ENCODE measurements at regions not wholly inside any gene's neighbourhood (a gene's known extent, or its start where the extent isn't known, plus 50 kb on each side); places are given as distances from the start of the nearest gene placed in this dataset.

DNA sequence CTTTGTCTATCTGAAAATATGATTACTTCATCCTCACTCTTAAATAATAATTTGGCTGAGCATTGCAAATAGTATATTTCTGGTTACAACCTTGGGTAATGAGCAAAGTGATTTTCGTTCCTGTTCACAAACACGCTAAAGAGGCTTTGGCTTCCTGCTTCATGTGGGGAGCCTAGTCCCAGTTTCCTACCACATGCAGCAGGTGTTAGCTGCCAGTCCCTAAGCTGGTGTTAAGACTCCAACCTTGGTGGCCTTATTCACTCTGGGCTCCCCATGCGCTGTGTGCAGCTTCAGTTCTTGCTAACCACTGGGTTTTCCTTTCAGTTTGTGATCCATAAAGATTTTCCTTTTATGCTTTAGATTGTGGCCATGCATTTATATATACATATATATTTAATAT is 56.7 kb upstream of the BARHL2 start:
- Histone ChIP-seq H3K4me3 (ENCODE audit: low read depth in 2 of 2, low read length in 2 of 2) (no peak overlapping the region), H3K27ac (ENCODE audit: low read length) (no peak overlapping the region), H3K36me3 (ENCODE audit: control insufficient read depth, insufficient read depth, low read length) (no peaks in the 10 kb centered on the region), H3K27me3 (ENCODE audit: control insufficient read depth, insufficient read depth, low read length) (no peaks in the 10 kb centered on the region), H3K4me1 (ENCODE audit: control insufficient read depth, insufficient read depth, low read length) (no peaks in the 10 kb centered on the region), H3K9me3 (ENCODE audit: control insufficient read depth, insufficient read depth, low read depth, low read length) (no peaks in the 10 kb centered on the region)
- ChIA-PET POLR2A (no interaction called here), CTCF (no interaction called here)
- DNase-seq (ENCODE audit: low read depth, low spot score) (no peak), ATAC-seq (no peak)
- TF ChIP-seq TCF7L2 (IDR thresholded peaks at IDR 0.05; ENCODE audit: low read depth, low read length) (no peak), SIN3A (IDR thresholded peaks at IDR 0.05; ENCODE audit: borderline replicate concordance, insufficient read depth, low read depth, low read length) (no peak), POLR2AphosphoS5 (IDR thresholded peaks at IDR 0.05; ENCODE audit: low read depth, low read length) (no peak)
- TF ChIP-seq, protein P1, sequence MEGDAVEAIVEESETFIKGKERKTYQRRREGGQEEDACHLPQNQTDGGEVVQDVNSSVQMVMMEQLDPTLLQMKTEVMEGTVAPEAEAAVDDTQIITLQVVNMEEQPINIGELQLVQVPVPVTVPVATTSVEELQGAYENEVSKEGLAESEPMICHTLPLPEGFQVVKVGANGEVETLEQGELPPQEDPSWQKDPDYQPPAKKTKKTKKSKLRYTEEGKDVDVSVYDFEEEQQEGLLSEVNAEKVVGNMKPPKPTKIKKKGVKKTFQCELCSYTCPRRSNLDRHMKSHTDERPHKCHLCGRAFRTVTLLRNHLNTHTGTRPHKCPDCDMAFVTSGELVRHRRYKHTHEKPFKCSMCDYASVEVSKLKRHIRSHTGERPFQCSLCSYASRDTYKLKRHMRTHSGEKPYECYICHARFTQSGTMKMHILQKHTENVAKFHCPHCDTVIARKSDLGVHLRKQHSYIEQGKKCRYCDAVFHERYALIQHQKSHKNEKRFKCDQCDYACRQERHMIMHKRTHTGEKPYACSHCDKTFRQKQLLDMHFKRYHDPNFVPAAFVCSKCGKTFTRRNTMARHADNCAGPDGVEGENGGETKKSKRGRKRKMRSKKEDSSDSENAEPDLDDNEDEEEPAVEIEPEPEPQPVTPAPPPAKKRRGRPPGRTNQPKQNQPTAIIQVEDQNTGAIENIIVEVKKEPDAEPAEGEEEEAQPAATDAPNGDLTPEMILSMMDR (IDR thresholded peaks at IDR 0.05), result no peak
- in situ Hi-C loops (cut with HindIII; ENCODE audit: low pct_unique_long_range_greater_than_20kb, low sequenced_read_pairs) (no loop called here), intact Hi-C loops (cut with micrococcal nuclease; ENCODE audit: unreplicated experiment) (no loop called here)
- no TSS peak for BruUV-seq (replicated peaks)

DNA sequence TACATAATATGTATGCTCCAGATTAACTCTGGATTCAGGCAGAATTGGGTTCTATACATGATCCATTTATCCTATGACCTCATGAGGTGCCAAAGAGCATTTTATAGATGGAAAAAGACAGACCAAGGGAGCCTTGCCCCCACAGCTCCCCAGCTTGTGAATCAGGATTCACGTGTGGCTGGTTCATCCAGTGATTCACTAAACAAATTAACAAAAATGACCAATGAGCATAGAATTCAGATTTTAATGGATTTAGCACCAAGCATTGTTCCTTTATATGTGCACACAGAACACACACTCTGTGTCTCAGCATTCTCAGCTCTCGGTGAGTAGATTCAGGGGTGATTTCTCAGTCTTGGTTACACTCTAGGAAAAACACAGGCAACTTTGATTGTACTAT is 51.7 kb upstream of the BARHL2 start:
- ATAC-seq (no peak), DNase-seq (ENCODE audit: low read depth, low spot score) (no peak)
- no peaks in the 10 kb centered on the region for H3K27me3 ChIP-seq (ENCODE audit: control insufficient read depth, insufficient read depth, low read length)
- ChIA-PET CTCF (no interaction called here), POLR2A (no interaction called here)
- BruUV-seq (replicated peaks), result no TSS peak
- no peaks in the 10 kb centered on the region for H3K4me1 ChIP-seq (ENCODE audit: control insufficient read depth, insufficient read depth, low read length)
- no peaks in the 10 kb centered on the region for H3K36me3 ChIP-seq (ENCODE audit: control insufficient read depth, insufficient read depth, low read length)
- H3K27ac ChIP-seq (ENCODE audit: low read length), result no peak overlapping the region
- no peak overlapping the region for H3K4me3 ChIP-seq (ENCODE audit: low read depth in 2 of 2, low read length in 2 of 2)
- no peak for TF ChIP-seq SIN3A (IDR thresholded peaks at IDR 0.05; ENCODE audit: borderline replicate concordance, insufficient read depth, low read depth, low read length)
- TF ChIP-seq, protein P2, sequence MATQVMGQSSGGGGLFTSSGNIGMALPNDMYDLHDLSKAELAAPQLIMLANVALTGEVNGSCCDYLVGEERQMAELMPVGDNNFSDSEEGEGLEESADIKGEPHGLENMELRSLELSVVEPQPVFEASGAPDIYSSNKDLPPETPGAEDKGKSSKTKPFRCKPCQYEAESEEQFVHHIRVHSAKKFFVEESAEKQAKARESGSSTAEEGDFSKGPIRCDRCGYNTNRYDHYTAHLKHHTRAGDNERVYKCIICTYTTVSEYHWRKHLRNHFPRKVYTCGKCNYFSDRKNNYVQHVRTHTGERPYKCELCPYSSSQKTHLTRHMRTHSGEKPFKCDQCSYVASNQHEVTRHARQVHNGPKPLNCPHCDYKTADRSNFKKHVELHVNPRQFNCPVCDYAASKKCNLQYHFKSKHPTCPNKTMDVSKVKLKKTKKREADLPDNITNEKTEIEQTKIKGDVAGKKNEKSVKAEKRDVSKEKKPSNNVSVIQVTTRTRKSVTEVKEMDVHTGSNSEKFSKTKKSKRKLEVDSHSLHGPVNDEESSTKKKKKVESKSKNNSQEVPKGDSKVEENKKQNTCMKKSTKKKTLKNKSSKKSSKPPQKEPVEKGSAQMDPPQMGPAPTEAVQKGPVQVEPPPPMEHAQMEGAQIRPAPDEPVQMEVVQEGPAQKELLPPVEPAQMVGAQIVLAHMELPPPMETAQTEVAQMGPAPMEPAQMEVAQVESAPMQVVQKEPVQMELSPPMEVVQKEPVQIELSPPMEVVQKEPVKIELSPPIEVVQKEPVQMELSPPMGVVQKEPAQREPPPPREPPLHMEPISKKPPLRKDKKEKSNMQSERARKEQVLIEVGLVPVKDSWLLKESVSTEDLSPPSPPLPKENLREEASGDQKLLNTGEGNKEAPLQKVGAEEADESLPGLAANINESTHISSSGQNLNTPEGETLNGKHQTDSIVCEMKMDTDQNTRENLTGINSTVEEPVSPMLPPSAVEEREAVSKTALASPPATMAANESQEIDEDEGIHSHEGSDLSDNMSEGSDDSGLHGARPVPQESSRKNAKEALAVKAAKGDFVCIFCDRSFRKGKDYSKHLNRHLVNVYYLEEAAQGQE (IDR thresholded peaks at IDR 0.05; ENCODE audit: insufficient read depth in 1 of 2, low read depth in 2 of 2, low read length in 1 of 2), result no peak
- no peak for TF ChIP-seq TCF7L2 (IDR thresholded peaks at IDR 0.05; ENCODE audit: low read depth, low read length)
- TF ChIP-seq, protein P1 (IDR thresholded peaks at IDR 0.05), result no peak
- TF ChIP-seq POLR2AphosphoS5 (IDR thresholded peaks at IDR 0.05; ENCODE audit: low read depth, low read length), result no peak
- intact Hi-C loops (cut with micrococcal nuclease; ENCODE audit: unreplicated experiment), result no loop called here
- in situ Hi-C loops (cut with HindIII; ENCODE audit: low pct_unique_long_range_greater_than_20kb, low sequenced_read_pairs), result no loop called here
- no peaks in the 10 kb centered on the region for H3K9me3 ChIP-seq (ENCODE audit: control insufficient read depth, insufficient read depth, low read depth, low read length)
